ENCODE measurements at regions not wholly inside any gene's neighbourhood (a gene's known extent, or its start where the extent isn't known, plus 50 kb on each side); places are given as distances from the start of the nearest gene placed in this dataset.

DNA sequence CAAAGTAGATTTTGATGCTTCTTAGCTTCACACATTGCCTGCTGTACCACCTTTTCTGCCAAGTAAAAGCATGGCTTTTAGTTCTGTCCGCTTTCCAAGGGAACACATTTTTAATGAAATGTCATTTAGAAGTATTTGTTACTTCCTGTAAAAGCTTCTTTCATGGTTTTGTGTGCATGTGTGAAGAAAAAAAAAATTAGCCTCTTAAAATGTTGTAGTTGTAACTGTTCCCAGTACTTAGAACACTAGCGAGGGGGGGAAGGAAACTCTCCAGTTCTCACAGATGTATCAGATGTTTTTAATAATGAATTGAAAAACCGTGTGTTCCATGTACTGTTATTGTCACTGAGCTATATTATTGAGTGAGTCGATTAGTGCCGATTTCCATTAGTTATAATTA is 568.3 kb upstream of the ADGRL2 start:
- intact Hi-C loops (cut with micrococcal nuclease; ENCODE audit: unreplicated experiment) (no loop called here), in situ Hi-C loops (cut with HindIII; ENCODE audit: low pct_unique_long_range_greater_than_20kb, low sequenced_read_pairs) (no loop called here)
- Histone ChIP-seq H3K9me3 (ENCODE audit: control insufficient read depth, insufficient read depth, low read depth, low read length) (no peaks in the 10 kb centered on the region), H3K27ac (ENCODE audit: low read length) (no peak overlapping the region), H3K4me1 (ENCODE audit: control insufficient read depth, insufficient read depth, low read length) (no peaks in the 10 kb centered on the region), H3K27me3 (ENCODE audit: control insufficient read depth, insufficient read depth, low read length) (no peaks in the 10 kb centered on the region), H3K36me3 (ENCODE audit: control insufficient read depth, insufficient read depth, low read length) (no peaks in the 10 kb centered on the region), H3K4me3 (ENCODE audit: low read depth in 2 of 2, low read length in 2 of 2) (no peak overlapping the region)
- POLR2A ChIA-PET = no interaction called here
- CTCF ChIA-PET = no interaction called here
- ATAC-seq = no peak
- no peak for TF ChIP-seq POLR2AphosphoS5 (IDR thresholded peaks at IDR 0.05; ENCODE audit: low read depth, low read length)
- no peak for TF ChIP-seq TCF7L2 (IDR thresholded peaks at IDR 0.05; ENCODE audit: low read depth, low read length)
- no peak for TF ChIP-seq SIN3A (IDR thresholded peaks at IDR 0.05; ENCODE audit: borderline replicate concordance, insufficient read depth, low read depth, low read length)
- TF ChIP-seq, protein P1, sequence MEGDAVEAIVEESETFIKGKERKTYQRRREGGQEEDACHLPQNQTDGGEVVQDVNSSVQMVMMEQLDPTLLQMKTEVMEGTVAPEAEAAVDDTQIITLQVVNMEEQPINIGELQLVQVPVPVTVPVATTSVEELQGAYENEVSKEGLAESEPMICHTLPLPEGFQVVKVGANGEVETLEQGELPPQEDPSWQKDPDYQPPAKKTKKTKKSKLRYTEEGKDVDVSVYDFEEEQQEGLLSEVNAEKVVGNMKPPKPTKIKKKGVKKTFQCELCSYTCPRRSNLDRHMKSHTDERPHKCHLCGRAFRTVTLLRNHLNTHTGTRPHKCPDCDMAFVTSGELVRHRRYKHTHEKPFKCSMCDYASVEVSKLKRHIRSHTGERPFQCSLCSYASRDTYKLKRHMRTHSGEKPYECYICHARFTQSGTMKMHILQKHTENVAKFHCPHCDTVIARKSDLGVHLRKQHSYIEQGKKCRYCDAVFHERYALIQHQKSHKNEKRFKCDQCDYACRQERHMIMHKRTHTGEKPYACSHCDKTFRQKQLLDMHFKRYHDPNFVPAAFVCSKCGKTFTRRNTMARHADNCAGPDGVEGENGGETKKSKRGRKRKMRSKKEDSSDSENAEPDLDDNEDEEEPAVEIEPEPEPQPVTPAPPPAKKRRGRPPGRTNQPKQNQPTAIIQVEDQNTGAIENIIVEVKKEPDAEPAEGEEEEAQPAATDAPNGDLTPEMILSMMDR (IDR thresholded peaks at IDR 0.05) = no peak
- TF ChIP-seq, protein P2, sequence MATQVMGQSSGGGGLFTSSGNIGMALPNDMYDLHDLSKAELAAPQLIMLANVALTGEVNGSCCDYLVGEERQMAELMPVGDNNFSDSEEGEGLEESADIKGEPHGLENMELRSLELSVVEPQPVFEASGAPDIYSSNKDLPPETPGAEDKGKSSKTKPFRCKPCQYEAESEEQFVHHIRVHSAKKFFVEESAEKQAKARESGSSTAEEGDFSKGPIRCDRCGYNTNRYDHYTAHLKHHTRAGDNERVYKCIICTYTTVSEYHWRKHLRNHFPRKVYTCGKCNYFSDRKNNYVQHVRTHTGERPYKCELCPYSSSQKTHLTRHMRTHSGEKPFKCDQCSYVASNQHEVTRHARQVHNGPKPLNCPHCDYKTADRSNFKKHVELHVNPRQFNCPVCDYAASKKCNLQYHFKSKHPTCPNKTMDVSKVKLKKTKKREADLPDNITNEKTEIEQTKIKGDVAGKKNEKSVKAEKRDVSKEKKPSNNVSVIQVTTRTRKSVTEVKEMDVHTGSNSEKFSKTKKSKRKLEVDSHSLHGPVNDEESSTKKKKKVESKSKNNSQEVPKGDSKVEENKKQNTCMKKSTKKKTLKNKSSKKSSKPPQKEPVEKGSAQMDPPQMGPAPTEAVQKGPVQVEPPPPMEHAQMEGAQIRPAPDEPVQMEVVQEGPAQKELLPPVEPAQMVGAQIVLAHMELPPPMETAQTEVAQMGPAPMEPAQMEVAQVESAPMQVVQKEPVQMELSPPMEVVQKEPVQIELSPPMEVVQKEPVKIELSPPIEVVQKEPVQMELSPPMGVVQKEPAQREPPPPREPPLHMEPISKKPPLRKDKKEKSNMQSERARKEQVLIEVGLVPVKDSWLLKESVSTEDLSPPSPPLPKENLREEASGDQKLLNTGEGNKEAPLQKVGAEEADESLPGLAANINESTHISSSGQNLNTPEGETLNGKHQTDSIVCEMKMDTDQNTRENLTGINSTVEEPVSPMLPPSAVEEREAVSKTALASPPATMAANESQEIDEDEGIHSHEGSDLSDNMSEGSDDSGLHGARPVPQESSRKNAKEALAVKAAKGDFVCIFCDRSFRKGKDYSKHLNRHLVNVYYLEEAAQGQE (IDR thresholded peaks at IDR 0.05; ENCODE audit: insufficient read depth in 1 of 2, low read depth in 2 of 2, low read length in 1 of 2) = no peak
- no TSS peak for BruUV-seq (replicated peaks)
- DNase-seq (ENCODE audit: low read depth, low spot score) = no peak

DNA sequence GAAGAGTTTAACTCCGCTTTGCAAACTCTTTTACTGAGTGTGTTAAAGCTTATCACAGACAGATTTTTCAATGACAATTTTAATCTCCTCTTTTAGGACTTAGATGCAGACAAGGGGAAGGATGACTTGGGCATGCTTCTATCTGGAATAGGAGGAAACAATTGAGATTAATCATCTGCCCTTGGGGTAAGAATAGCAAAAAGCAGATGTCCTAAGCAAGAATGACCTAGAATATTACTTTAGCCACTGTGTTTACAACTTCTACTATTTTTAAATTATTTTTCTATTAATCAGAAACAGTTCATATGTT is 569.0 kb upstream of the ADGRL2 start:
- no peaks in the 10 kb centered on the region for H3K9me3 ChIP-seq (ENCODE audit: control insufficient read depth, insufficient read depth, low read depth, low read length)
- in situ Hi-C loops (cut with HindIII; ENCODE audit: low pct_unique_long_range_greater_than_20kb, low sequenced_read_pairs) = no loop called here
- no TSS peak for BruUV-seq (replicated peaks)
- ChIA-PET POLR2A (no interaction called here), CTCF (no interaction called here)
- H3K4me3 ChIP-seq (ENCODE audit: low read depth in 2 of 2, low read length in 2 of 2) = no peak overlapping the region
- no peak overlapping the region for H3K27ac ChIP-seq (ENCODE audit: low read length)
- DNase-seq (ENCODE audit: low read depth, low spot score) (no peak), ATAC-seq (no peak)
- H3K27me3 ChIP-seq (ENCODE audit: control insufficient read depth, insufficient read depth, low read length) = no peaks in the 10 kb centered on the region
- TF ChIP-seq TCF7L2 (IDR thresholded peaks at IDR 0.05; ENCODE audit: low read depth, low read length) = no peak
- TF ChIP-seq, protein P2 (IDR thresholded peaks at IDR 0.05; ENCODE audit: insufficient read depth in 1 of 2, low read depth in 2 of 2, low read length in 1 of 2) = no peak
- TF ChIP-seq, protein P1 (IDR thresholded peaks at IDR 0.05) = no peak
- TF ChIP-seq SIN3A (IDR thresholded peaks at IDR 0.05; ENCODE audit: borderline replicate concordance, insufficient read depth, low read depth, low read length) = no peak
- no peak for TF ChIP-seq POLR2AphosphoS5 (IDR thresholded peaks at IDR 0.05; ENCODE audit: low read depth, low read length)
- no peaks in the 10 kb centered on the region for H3K4me1 ChIP-seq (ENCODE audit: control insufficient read depth, insufficient read depth, low read length)
- intact Hi-C loops (cut with micrococcal nuclease; ENCODE audit: unreplicated experiment) = no loop called here
- H3K36me3 ChIP-seq (ENCODE audit: control insufficient read depth, insufficient read depth, low read length) = no peaks in the 10 kb centered on the region

Measured in Panc1 (cell line).